Activated CD8-positive, alpha-beta memory T cell treated with anti-CD3 and anti-CD28 coated beads for 48 hours (primary cell): ENCODE measurements at regions not wholly inside any gene's neighbourhood (a gene's known extent, or its start where the extent isn't known, plus 50 kb on each side); places are given as distances from the start of the nearest gene placed in this dataset.
"Not testable (repeated sequence)": the region's sequence is repeated elsewhere in the genome, so short reads cannot be mapped to it uniquely, and the experiment has no call there.

Experiments
- DNase-seq, 3 experiments: peaks; one replicate each; pipeline ENCODE4 v3.0.0-alpha.2; 2020; ENCODE audit warnings: low read depth in 2 of 3, low spot score in 2 of 3

- DNase-seq, result not testable (repeated sequence)
Observed at GRCh38 chr1:120657804-120658203, 65.9 kb upstream of the NBPF26 start.

- not testable (repeated sequence) for DNase-seq
Observed at GRCh38 chr1:120658622-120659021, 65.1 kb upstream of the NBPF26 start.

GRCh38 chr1:120659133-120659532 lies 64.6 kb upstream of the NBPF26 start:
- DNase-seq, result not testable (repeated sequence)

GRCh38 chr1:120664376-120665249 lies 59.1 kb upstream of the NBPF26 start:
- DNase-seq, result not testable (repeated sequence)

DNA sequence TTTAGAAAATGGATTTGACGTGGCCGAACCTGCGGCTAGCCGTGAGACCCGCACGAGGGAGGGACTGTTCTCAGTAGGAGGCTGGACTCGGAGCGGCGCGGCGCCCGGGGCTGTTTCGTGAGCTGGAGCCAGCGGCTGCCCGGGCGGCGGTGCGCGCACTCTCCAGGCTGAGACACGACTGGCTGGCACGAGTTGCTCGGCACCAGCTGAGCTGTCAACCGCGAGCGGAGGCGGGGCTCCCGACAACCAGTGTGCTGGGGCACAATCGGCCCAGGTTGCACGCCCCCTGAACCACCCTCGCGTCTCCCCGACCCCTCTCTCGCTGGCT lies 58.5 kb upstream of the NBPF26 start:
- DNase-seq, result peak in 1 of 3 experiments; percentile 0

DNA sequence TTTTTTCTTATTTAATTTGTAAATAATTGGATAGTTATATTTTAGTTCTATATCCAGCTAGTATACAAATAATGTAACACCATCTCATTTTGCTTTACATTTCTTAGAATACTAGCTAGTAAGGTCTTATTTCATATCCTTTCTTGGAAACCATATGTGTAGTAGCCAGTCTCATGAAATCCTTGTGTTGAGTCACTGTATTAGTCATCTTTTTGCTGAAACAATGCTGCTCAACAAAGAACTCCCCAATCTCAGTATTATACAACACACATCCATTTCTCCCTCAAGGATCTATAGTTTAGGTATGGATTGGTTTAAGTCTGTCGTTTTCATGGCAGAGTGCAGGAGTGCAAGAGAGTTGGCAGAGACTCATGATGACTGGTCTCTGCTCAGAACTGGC lies 55.6 kb upstream of the NBPF26 start:
- DNase-seq, result not testable (repeated sequence)
